KMS-11 (cell line): ENCODE measurements at regions not wholly inside any gene's neighbourhood (a gene's known extent, or its start where the extent isn't known, plus 50 kb on each side); places are given as distances from the start of the nearest gene placed in this dataset.

Experiments used
- H2AFZ ChIP-seq: fragments of 200-600 bp; sonication (generic); 2 replicates; pipeline ENCODE4 v1.6.1; 2016; ENCODE audit warnings: antibody characterized with exemption, mixed run types, low read depth
- H3K27ac ChIP-seq: fragments of 200-600 bp; sonication (generic); 2 replicates; pipeline ENCODE4 v1.6.1; 2016; ENCODE audit warnings: mild to moderate bottlenecking, mixed run types
- H3K27me3 ChIP-seq: fragments of 200-600 bp; sonication (generic); 2 replicates; pipeline ENCODE4 v1.6.1; 2017; ENCODE audit warnings: mild to moderate bottlenecking, low read depth, mixed run types, moderate library complexity; ENCODE audit not compliant: insufficient read depth
- H3K36me3 ChIP-seq: fragments of 200-600 bp; sonication (generic); 2 replicates; pipeline ENCODE4 v1.6.1; 2017; ENCODE audit warnings: mild to moderate bottlenecking, mixed run types; ENCODE audit not compliant: insufficient read depth
- H3K4me1 ChIP-seq: fragments of 200-600 bp; sonication (generic); 2 replicates; pipeline ENCODE4 v1.6.1; 2016; ENCODE audit warnings: mild to moderate bottlenecking, low read depth, mixed run types; ENCODE audit not compliant: poor library complexity, severe bottlenecking
- H3K4me2 ChIP-seq: fragments of 200-600 bp; sonication (generic); 2 replicates; pipeline ENCODE4 v1.7.0; 2016; ENCODE audit warnings: mild to moderate bottlenecking, mixed run types
- H3K4me3 ChIP-seq: fragments of 200-600 bp; sonication (generic); IDR thresholded peaks from 2 replicates; pipeline ENCODE4 v1.6.1; 2017; ENCODE audit warnings: low read depth, low read length, mixed read lengths; ENCODE audit not compliant: insufficient read depth
- H3K79me2 ChIP-seq: fragments of 200-600 bp; sonication (generic); 2 replicates; pipeline ENCODE4 v1.6.1; 2016; ENCODE audit warnings: low read depth, mixed run types; ENCODE audit not compliant: insufficient read depth
- H3K9ac ChIP-seq: fragments of 200-600 bp; sonication (generic); 2 replicates; pipeline ENCODE4 v1.6.1; 2016; ENCODE audit warnings: mild to moderate bottlenecking, mixed run types
- H4K20me1 ChIP-seq: fragments of 200-600 bp; sonication (generic); 2 replicates; pipeline ENCODE4 v1.6.1; 2016; ENCODE audit warnings: mild to moderate bottlenecking, mixed run types; ENCODE audit not compliant: insufficient read depth
- CTCF ChIP-seq: fragments of 200-600 bp; sonication (generic); conservative IDR thresholded peaks from 2 replicates; pipeline ENCODE4 v1.6.1; 2017; ENCODE audit warnings: low read depth, mild to moderate bottlenecking, antibody characterized with exemption, low read length, moderate library complexity, mixed read lengths

DNA sequence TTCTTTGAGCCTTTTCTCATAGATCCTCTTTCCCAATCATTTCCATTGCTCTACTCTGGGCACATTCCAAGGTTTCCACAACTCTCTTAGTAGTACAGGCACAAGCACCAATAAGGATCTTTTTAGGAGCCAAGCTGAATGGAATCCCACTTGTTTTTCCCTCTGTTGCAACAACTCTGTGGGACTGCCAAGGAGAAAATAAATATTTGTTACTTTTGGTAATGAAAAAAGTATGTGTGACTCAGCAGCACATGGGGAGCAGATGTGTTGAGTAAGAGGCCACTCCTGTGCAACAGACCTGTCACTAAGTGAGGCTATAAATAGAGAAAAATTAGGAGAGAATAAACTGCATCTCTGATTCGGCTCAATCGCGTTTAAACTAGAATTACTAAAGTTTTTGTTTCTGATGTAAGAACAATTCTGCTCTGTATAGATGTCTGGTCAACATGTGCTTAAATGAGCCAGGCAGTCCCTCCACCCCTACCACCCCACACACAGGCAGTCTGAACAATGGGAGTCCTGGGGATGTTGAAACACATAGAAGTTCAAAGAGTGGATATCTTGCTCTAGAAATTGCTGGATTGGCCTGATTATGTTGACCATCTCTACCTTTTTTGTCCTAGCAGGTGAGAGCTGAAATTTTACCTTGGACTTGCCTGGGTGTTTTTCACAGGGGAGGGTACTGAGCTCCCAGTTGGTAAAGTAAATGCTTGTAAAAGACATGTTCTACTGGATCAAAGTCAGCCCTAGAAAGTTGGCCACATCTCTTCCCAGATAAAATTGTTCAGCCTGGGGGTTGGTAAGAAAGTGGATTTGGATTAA is 244.3 kb upstream of the NOVA1 start:
- H3K9ac ChIP-seq: no peak overlapping the region
- no peak overlapping the region for H2AFZ ChIP-seq

GRCh38 chr14:26845151-26845818 is 247.5 kb upstream of the NOVA1 start:
- H3K4me2 ChIP-seq: no peak overlapping the region

More for the DNA sequence above, 244.3 kb upstream of the NOVA1 start:
- H3K27ac ChIP-seq: no peak overlapping the region
- no peaks in the 10 kb centered on the region for H3K36me3 ChIP-seq
- no peaks in the 10 kb centered on the region for H4K20me1 ChIP-seq
- H3K4me3 ChIP-seq: no peak overlapping the region
- TF ChIP-seq CTCF: no peak
- H3K79me2 ChIP-seq: no peaks in the 10 kb centered on the region
- H3K4me2 ChIP-seq: no peak overlapping the region
- H3K4me1 ChIP-seq: no peaks in the 10 kb centered on the region
- H3K27me3 ChIP-seq: no peaks in the 10 kb centered on the region

DNA sequence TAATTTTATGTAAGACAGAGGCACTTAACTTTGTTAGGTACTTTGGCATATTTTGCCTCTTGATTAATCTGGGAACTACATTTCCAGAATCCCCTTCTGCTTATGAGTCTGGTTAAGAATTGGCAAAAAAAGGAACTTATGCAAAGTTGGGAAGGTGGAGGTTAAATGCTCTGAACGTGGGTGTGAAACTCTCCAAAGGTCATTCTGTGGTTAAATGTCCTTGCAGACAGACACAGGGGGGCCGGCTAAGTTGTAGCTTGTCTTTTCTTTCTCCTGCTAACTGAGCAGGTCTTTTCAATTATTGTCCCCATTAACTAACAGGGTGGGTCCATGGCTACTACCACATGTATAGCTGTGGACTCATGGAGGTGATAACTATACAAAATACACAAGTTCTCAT is 248.6 kb upstream of the NOVA1 start:
- Histone ChIP-seq H3K4me3 (no peak overlapping the region), H4K20me1 (no peaks in the 10 kb centered on the region), H3K9ac (no peak overlapping the region), H3K27me3 (no peaks in the 10 kb centered on the region), H3K4me2 (no peak overlapping the region), H3K36me3 (no peaks in the 10 kb centered on the region), H2AFZ (no peak overlapping the region), H3K4me1 (no peaks in the 10 kb centered on the region), H3K27ac (no peak overlapping the region), H3K79me2 (no peaks in the 10 kb centered on the region)
- TF ChIP-seq CTCF: no peak

More at GRCh38 chr14:26845151-26845818, 247.5 kb upstream of the NOVA1 start:
- TF ChIP-seq CTCF: no peak
- no peaks in the 10 kb centered on the region for H3K27me3 ChIP-seq
- H3K4me3 ChIP-seq: no peak overlapping the region
- no peak overlapping the region for H2AFZ ChIP-seq
- no peak overlapping the region for H3K27ac ChIP-seq
- no peaks in the 10 kb centered on the region for H4K20me1 ChIP-seq
- no peaks in the 10 kb centered on the region for H3K4me1 ChIP-seq
- no peaks in the 10 kb centered on the region for H3K36me3 ChIP-seq
- no peak overlapping the region for H3K9ac ChIP-seq
- no peaks in the 10 kb centered on the region for H3K79me2 ChIP-seq

- no peak for TF ChIP-seq CTCF
- H3K27me3 ChIP-seq: no peaks in the 10 kb centered on the region
- H3K4me3 ChIP-seq: no peak overlapping the region
- no peaks in the 10 kb centered on the region for H3K36me3 ChIP-seq
- no peaks in the 10 kb centered on the region for H3K4me1 ChIP-seq
- H3K79me2 ChIP-seq: no peaks in the 10 kb centered on the region
- no peak overlapping the region for H3K4me2 ChIP-seq
- no peaks in the 10 kb centered on the region for H4K20me1 ChIP-seq
- no peak overlapping the region for H3K27ac ChIP-seq
- H2AFZ ChIP-seq: no peak overlapping the region
- H3K9ac ChIP-seq: no peak overlapping the region
Observed at GRCh38 chr14:26849514-26849913, 251.7 kb upstream of the NOVA1 start.
